ENCODE measurements at regions not wholly inside any gene's neighbourhood (a gene's known extent, or its start where the extent isn't known, plus 50 kb on each side); places are given as distances from the start of the nearest gene placed in this dataset.

DNA sequence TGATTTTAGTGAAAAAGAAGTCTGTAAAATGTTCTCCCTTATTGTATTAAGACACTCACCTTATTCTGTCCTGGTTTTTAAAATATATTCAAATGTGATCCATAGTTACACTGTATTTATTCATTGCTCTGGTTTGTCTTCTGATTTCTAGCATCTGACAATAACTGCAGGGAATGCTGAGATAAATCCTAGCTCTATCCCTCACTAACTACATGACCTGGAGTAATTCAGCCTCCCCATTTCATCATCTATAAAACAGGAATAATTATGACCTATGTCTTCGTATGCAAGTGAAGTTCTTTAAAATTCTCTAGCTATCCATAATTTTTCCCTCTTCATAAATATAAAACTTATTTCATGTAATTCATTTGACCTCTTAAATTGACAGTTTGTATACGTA is 104.0 kb upstream of the ESRRG start:
- TF ChIP-seq POLR2A (IDR thresholded peaks at IDR 0.05): no peak
- TF ChIP-seq, protein P1, sequence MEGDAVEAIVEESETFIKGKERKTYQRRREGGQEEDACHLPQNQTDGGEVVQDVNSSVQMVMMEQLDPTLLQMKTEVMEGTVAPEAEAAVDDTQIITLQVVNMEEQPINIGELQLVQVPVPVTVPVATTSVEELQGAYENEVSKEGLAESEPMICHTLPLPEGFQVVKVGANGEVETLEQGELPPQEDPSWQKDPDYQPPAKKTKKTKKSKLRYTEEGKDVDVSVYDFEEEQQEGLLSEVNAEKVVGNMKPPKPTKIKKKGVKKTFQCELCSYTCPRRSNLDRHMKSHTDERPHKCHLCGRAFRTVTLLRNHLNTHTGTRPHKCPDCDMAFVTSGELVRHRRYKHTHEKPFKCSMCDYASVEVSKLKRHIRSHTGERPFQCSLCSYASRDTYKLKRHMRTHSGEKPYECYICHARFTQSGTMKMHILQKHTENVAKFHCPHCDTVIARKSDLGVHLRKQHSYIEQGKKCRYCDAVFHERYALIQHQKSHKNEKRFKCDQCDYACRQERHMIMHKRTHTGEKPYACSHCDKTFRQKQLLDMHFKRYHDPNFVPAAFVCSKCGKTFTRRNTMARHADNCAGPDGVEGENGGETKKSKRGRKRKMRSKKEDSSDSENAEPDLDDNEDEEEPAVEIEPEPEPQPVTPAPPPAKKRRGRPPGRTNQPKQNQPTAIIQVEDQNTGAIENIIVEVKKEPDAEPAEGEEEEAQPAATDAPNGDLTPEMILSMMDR (IDR thresholded peaks at IDR 0.05): no peak
